GM21360 (cell line): ENCODE measurements at regions not wholly inside any gene's neighbourhood (a gene's known extent, or its start where the extent isn't known, plus 50 kb on each side); places are given as distances from the start of the nearest gene placed in this dataset.

ENCODE experiments used
- ATAC-seq: cut with Tn5 transposase; IDR thresholded peaks from one replicate; pipeline ENCODE4 v1.9.1; 2021; ENCODE audit warnings: mild to moderate bottlenecking, moderate library complexity; ENCODE audit not compliant: unreplicated experiment

- peak; percentile 37 for ATAC-seq
Measured at GRCh38 chr1:221837896-221838295, 96.0 kb upstream of the DUSP10 start.

GRCh38 chr1:221834698-221835513, 93.0 kb upstream of the DUSP10 start:
- ATAC-seq: no peak

- ATAC-seq: no peak
Measured at GRCh38 chr1:221832617-221833016, 90.7 kb upstream of the DUSP10 start.

GRCh38 chr1:221832151-221832550, 90.3 kb upstream of the DUSP10 start:
- no peak for ATAC-seq

GRCh38 chr1:221829327-221830015, 87.6 kb upstream of the DUSP10 start:
- no peak for ATAC-seq

GRCh38 chr1:221827307-221827642, 85.4 kb upstream of the DUSP10 start:
- ATAC-seq: no peak

- ATAC-seq: no peak
Measured at GRCh38 chr1:221824909-221825308, 83.0 kb upstream of the DUSP10 start.

- no peak for ATAC-seq
Measured at GRCh38 chr1:221824025-221824424, 82.1 kb upstream of the DUSP10 start.

GRCh38 chr1:221823561-221823960, 81.7 kb upstream of the DUSP10 start:
- ATAC-seq: peak; percentile 2

- peak; percentile 62 for ATAC-seq
Measured at GRCh38 chr1:221823149-221823548, 81.3 kb upstream of the DUSP10 start.

- no peak for ATAC-seq
Measured at GRCh38 chr1:221822591-221822990, 80.7 kb upstream of the DUSP10 start.

GRCh38 chr1:221816899-221817298, 75.0 kb upstream of the DUSP10 start:
- no peak for ATAC-seq

GRCh38 chr1:221815660-221816059, 73.8 kb upstream of the DUSP10 start:
- ATAC-seq: no peak

- no peak for ATAC-seq
Measured at GRCh38 chr1:221813887-221814286, 72.0 kb upstream of the DUSP10 start.

- ATAC-seq: no peak
Measured at GRCh38 chr1:221812905-221813597, 71.2 kb upstream of the DUSP10 start.

- no peak for ATAC-seq
Measured at GRCh38 chr1:221812088-221812752, 70.3 kb upstream of the DUSP10 start.

GRCh38 chr1:221810406-221810805, 68.5 kb upstream of the DUSP10 start:
- no peak for ATAC-seq

GRCh38 chr1:221809091-221810029, 67.5 kb upstream of the DUSP10 start:
- no peak for ATAC-seq

- no peak for ATAC-seq
Measured at GRCh38 chr1:221806984-221807383, 65.1 kb upstream of the DUSP10 start.

GRCh38 chr1:221806236-221806635, 64.3 kb upstream of the DUSP10 start:
- no peak for ATAC-seq
